ENCODE measurements at regions not wholly inside any gene's neighbourhood (a gene's known extent, or its start where the extent isn't known, plus 50 kb on each side); places are given as distances from the start of the nearest gene placed in this dataset.

GRCh38 chr17:72545766-72546165, 424.9 kb downstream of the SOX9 start:
- TF ChIP-seq PPARA (CRISPR knock-in tag; IDR thresholded peaks at IDR 0.05; ENCODE audit: borderline replicate concordance) (no peak), RARB (CRISPR knock-in tag; IDR thresholded peaks at IDR 0.05) (no peak), ARNTL (CRISPR knock-in tag; IDR thresholded peaks at IDR 0.05; ENCODE audit: borderline replicate concordance, low read depth) (no peak), ZFP30 (CRISPR knock-in tag; IDR thresholded peaks at IDR 0.05) (no peak), ZNF565 (CRISPR knock-in tag; conservative IDR thresholded peaks at IDR 0.05; ENCODE audit: low read depth) (no peak), OSR1 (CRISPR knock-in tag; IDR thresholded peaks at IDR 0.05) (no peak), ZFP3 (CRISPR knock-in tag; IDR thresholded peaks at IDR 0.05) (no peak), ZC3H10 (CRISPR knock-in tag; IDR thresholded peaks at IDR 0.05) (no peak), TCF4 (CRISPR knock-in tag; IDR thresholded peaks at IDR 0.05; ENCODE audit: borderline replicate concordance) (no peak), SNAI2 (CRISPR knock-in tag; IDR thresholded peaks at IDR 0.05) (no peak), TOX (CRISPR knock-in tag; IDR thresholded peaks at IDR 0.05; ENCODE audit: borderline replicate concordance) (no peak), CSDC2 (CRISPR knock-in tag; IDR thresholded peaks at IDR 0.05) (no peak), GLIS3 (CRISPR knock-in tag; IDR thresholded peaks at IDR 0.05) (no peak), CSRNP3 (CRISPR knock-in tag; IDR thresholded peaks at IDR 0.05) (no peak), ZNF8 (CRISPR knock-in tag; IDR thresholded peaks at IDR 0.05) (no peak), POU6F1 (CRISPR knock-in tag; IDR thresholded peaks at IDR 0.05; ENCODE audit: borderline replicate concordance, low read depth) (no peak), ESRRG (CRISPR knock-in tag; IDR thresholded peaks at IDR 0.05) (no peak)
- TF ChIP-seq, protein P1, sequence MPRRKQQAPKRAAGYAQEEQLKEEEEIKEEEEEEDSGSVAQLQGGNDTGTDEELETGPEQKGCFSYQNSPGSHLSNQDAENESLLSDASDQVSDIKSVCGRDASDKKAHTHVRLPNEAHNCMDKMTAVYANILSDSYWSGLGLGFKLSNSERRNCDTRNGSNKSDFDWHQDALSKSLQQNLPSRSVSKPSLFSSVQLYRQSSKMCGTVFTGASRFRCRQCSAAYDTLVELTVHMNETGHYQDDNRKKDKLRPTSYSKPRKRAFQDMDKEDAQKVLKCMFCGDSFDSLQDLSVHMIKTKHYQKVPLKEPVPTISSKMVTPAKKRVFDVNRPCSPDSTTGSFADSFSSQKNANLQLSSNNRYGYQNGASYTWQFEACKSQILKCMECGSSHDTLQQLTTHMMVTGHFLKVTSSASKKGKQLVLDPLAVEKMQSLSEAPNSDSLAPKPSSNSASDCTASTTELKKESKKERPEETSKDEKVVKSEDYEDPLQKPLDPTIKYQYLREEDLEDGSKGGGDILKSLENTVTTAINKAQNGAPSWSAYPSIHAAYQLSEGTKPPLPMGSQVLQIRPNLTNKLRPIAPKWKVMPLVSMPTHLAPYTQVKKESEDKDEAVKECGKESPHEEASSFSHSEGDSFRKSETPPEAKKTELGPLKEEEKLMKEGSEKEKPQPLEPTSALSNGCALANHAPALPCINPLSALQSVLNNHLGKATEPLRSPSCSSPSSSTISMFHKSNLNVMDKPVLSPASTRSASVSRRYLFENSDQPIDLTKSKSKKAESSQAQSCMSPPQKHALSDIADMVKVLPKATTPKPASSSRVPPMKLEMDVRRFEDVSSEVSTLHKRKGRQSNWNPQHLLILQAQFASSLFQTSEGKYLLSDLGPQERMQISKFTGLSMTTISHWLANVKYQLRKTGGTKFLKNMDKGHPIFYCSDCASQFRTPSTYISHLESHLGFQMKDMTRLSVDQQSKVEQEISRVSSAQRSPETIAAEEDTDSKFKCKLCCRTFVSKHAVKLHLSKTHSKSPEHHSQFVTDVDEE (CRISPR knock-in tag; IDR thresholded peaks at IDR 0.05), result no peak
- TF ChIP-seq, protein P2, sequence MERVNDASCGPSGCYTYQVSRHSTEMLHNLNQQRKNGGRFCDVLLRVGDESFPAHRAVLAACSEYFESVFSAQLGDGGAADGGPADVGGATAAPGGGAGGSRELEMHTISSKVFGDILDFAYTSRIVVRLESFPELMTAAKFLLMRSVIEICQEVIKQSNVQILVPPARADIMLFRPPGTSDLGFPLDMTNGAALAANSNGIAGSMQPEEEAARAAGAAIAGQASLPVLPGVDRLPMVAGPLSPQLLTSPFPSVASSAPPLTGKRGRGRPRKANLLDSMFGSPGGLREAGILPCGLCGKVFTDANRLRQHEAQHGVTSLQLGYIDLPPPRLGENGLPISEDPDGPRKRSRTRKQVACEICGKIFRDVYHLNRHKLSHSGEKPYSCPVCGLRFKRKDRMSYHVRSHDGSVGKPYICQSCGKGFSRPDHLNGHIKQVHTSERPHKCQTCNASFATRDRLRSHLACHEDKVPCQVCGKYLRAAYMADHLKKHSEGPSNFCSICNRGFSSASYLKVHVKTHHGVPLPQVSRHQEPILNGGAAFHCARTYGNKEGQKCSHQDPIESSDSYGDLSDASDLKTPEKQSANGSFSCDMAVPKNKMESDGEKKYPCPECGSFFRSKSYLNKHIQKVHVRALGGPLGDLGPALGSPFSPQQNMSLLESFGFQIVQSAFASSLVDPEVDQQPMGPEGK (CRISPR knock-in tag; IDR thresholded peaks at IDR 0.05; ENCODE audit: borderline replicate concordance), result no peak
- TF ChIP-seq, protein P3, sequence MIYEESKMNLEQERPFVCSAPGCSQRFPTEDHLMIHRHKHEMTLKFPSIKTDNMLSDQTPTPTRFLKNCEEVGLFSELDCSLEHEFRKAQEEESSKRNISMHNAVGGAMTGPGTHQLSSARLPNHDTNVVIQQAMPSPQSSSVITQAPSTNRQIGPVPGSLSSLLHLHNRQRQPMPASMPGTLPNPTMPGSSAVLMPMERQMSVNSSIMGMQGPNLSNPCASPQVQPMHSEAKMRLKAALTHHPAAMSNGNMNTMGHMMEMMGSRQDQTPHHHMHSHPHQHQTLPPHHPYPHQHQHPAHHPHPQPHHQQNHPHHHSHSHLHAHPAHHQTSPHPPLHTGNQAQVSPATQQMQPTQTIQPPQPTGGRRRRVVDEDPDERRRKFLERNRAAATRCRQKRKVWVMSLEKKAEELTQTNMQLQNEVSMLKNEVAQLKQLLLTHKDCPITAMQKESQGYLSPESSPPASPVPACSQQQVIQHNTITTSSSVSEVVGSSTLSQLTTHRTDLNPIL (CRISPR knock-in tag; IDR thresholded peaks at IDR 0.05; ENCODE audit: low read depth), result no peak
- ATAC-seq, result no peak

- TF ChIP-seq RARB (CRISPR knock-in tag; IDR thresholded peaks at IDR 0.05) (no peak), BACH2 (CRISPR knock-in tag; IDR thresholded peaks at IDR 0.05; ENCODE audit: borderline replicate concordance) (no peak), ARNTL (CRISPR knock-in tag; IDR thresholded peaks at IDR 0.05; ENCODE audit: borderline replicate concordance, low read depth) (no peak), POU6F1 (CRISPR knock-in tag; IDR thresholded peaks at IDR 0.05; ENCODE audit: borderline replicate concordance, low read depth) (no peak), SNAI2 (CRISPR knock-in tag; IDR thresholded peaks at IDR 0.05) (no peak), GLIS3 (CRISPR knock-in tag; IDR thresholded peaks at IDR 0.05) (no peak), CSDC2 (CRISPR knock-in tag; IDR thresholded peaks at IDR 0.05) (no peak), OSR1 (CRISPR knock-in tag; IDR thresholded peaks at IDR 0.05) (no peak), ZNF70 (CRISPR knock-in tag; IDR thresholded peaks at IDR 0.05) (no peak)
- TF ChIP-seq, protein P2 (CRISPR knock-in tag; IDR thresholded peaks at IDR 0.05; ENCODE audit: borderline replicate concordance), result no peak
- TF ChIP-seq, protein P1 (CRISPR knock-in tag; IDR thresholded peaks at IDR 0.05), result no peak
- no peak for ATAC-seq
Observed at GRCh38 chr17:72553051-72553755, 432.4 kb downstream of the SOX9 start.
